D341Med (cell line): ENCODE measurements at regions not wholly inside any gene's neighbourhood (a gene's known extent, or its start where the extent isn't known, plus 50 kb on each side); places are given as distances from the start of the nearest gene placed in this dataset.

Experiments used
- DNase-seq: peaks from one replicate; pipeline ENCODE4 v3.0.0; 2012; ENCODE audit warnings: low spot score

GRCh38 chr9:16025627-16026026 lies 472.8 kb downstream of the CCDC171 start:
- DNase-seq, result no peak

DNA sequence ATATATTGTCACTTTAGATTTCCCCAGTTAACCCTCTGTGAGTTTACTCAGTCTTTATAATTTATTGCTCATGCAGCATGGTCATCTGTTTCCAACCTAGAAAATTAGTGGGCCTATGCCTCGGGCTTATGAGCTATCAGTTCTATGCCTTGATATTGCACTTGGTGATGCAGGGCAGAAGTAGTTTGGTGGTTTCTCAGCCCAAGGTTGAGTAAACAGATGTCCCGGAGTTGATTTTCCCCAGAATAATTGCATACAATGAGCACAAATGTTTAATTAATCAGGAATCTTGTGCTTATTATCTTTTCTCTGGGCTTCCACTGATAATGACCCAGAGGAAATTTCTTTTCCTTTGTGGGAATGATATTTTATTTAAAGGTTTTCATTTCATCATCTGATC lies 474.0 kb downstream of the CCDC171 start:
- no peak for DNase-seq

GRCh38 chr9:16028548-16028947 lies 475.7 kb downstream of the CCDC171 start:
- DNase-seq, result no peak

DNA sequence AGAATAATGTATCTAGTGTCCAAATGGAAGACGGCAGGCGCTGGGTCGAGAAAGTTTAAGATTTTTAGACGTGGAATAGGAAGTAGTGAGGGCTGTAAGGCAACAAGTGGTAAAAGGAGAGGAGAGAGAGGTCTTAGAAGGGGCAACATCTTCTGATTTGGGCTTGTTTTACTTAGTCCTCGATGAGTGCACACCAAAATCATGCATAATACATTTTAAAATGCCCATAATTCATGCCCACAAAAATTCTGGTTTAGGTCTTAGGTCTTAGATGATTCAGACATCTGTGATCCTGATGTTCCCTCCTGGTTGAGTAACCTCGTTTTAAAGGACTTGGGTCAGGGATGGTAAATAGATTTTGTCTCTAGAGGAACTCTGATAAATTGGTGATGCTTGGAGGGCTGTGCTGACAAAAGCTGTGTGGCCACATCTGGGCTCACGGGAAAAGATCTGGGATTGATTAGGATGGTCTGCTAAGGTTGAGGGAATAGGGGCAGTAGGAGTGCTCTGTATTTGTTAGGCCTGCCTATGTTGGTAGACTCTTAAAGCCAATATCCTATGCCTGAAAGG lies 476.3 kb downstream of the CCDC171 start:
- no peak for DNase-seq

- no peak for DNase-seq
These were observed 477.0 kb downstream of the CCDC171 start for GRCh38 chr9:16029796-16030363.

GRCh38 chr9:16030528-16031185 lies 477.8 kb downstream of the CCDC171 start:
- no peak for DNase-seq

DNA sequence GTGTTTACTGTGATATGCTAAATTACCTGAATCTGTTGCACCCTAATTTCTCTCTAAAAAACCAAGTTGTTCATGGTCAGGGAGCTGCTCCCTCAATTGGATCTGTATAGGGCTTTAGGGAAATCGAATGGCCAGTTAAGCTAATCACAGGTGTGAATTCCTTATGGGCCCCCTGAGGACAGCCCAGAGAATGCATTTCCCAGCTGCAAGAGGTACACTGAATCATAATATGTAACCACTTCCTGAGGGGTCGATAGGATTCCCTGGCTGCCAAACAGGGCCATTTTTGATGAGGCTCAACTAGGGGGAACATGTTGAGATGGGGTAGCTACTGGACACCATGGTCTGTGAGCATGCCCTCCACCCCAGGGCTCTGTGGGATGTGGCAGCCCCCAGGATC lies 478.6 kb downstream of the CCDC171 start:
- DNase-seq, result no peak

GRCh38 chr9:16031971-16032370 lies 479.1 kb downstream of the CCDC171 start:
- no peak for DNase-seq

DNA sequence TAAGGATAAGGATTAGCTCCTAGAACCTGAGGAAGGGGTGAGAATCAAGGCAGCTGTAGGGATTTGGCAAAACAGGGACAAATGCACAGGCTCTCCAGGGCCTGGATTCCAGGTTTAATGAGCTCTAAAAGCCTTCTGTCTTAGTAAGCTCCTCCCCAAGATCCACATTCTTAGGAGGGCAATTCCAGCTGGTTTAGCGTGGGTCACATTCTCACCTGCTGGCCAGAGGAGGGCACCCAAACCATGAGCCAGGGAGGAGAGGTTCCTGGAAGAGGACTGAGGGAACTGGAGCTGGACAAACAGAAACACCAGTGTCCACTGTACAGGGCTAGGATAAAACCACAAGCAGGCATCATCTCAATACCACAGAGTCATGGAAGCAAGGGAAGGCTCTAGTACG lies 480.0 kb downstream of the CCDC171 start:
- DNase-seq, result no peak

DNA sequence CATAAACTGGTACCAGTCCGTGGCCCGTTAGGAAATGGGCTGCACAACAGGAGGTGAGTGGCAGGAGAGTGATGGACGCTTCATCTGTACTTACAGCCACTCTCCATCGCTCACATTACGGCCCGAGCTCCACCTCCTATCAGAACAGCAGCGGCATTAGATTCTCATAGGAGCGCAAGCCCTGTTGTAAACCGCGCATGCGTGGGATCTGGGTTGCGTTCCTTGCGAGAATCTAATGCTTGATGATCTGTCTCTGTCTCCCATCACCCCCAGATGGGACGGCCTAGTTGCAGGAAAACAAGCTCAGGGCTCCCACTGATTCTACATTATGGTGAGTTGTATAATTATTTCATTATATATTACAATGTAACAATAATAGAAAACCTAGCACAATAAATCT lies 480.4 kb downstream of the CCDC171 start:
- no peak for DNase-seq

DNA sequence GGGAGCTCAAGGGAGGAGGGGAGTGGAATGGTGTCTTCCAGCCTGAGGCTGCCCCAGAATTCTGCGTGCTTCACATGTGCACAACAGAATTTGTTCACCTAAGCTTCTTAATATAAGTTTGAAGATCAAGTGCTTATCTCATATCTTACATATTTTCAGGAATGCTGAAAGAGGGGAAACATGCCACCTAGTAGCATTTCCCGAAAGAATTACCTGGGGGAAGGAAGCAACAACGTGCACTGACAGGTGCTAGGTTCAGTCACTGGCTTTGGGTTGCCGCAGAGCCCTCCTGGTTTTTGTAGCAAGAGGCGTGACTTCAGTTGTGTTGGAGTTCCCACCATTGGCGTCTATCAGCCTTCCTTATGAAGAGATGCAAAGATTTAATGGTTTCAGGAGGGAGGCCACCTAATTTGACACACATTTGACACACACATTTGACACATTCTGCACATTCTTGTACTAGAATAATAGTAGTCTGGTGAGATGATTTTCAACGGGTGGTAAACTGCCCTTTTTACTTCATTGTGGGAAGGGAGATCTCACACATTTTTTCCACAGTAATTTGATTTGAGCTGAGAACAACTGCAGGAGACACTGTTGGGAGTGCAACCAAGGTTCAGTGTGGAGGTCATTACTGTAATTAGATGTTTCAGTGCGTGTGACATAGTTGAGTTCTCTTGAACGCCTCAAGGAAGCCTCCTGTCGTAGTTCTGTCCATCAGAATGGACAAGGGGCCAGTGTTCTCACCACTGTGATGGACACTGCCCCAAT lies 481.3 kb downstream of the CCDC171 start:
- no peak for DNase-seq

DNA sequence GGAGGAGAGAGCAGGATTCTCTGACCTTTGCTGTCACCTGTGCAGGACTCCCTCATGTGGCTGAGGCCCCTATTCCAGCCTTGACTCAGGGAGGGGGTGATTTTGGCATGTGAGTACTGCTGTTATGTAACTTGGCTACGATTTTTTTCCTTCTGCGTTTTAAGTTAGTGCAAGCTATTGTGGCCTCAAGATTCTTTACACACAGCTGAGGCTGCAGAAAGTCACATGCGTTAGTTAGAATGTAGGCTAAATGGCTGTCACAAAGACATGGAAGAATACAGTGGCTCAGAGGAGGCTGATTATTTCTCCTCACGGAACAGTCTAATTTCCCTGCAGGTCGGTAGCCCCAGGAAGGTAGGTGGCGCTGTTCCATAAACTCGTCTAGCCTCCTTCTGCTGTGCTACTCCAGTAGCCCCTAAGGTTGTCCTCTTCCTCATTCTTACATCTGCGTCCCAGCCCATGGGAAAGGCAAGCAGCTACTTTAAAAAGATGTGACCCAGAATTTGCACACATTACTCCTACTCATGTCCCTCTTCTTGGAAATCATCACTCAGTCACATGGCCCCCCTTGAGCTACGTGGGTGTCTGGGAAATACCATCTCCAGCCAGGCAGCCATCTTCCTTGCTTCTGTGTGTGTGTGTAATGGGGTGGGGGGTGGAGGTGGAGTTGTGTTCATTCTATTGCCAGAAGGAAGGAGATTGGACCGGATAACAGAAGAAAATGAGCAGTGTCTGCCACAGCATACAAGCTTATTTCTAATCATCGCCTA lies 486.6 kb downstream of the CCDC171 start:
- DNase-seq, result no peak

GRCh38 chr9:16039988-16040761 lies 487.3 kb downstream of the CCDC171 start:
- DNase-seq, result no peak

- no peak for DNase-seq
These were observed 491.1 kb downstream of the CCDC171 start for GRCh38 chr9:16043756-16044578.

GRCh38 chr9:16044579-16044881 lies 491.7 kb downstream of the CCDC171 start:
- no peak for DNase-seq

DNA sequence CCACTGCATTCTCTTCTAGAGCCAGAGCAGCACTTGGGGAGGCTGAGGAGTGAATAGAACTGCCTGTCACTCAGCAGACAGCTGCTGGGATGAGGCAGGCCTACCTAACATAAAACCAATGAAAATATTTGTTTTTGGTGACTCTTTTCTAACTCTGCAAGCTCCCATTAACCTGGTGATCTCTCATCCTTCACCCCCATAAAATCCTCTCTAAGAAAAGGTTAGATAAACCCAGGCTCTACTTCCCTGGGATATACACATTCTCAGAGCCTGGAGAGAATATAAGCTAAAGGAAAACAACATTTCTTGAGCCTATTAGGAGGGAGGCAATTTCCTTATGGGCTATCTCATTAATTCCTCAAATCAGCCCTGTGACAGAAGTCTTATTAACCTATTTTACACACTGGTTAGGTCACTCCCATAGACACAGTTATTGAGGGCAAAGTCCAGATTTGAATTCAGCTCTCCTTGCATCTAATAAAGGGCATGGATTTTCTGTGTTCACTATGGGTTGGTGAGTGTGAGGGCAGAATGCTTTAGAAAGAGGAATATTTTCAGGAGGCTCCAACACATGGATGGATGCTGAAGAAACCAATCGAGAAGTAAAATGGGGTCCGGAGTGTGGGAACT lies 492.9 kb downstream of the CCDC171 start:
- no peak for DNase-seq

GRCh38 chr9:16046713-16047112 lies 493.9 kb downstream of the CCDC171 start:
- DNase-seq, result no peak

GRCh38 chr9:16048129-16048528 lies 495.3 kb downstream of the CCDC171 start:
- no peak for DNase-seq

- DNase-seq, result no peak
These were observed 499.3 kb downstream of the CCDC171 start for GRCh38 chr9:16052146-16052545.

- no peak for DNase-seq
These were observed 500.1 kb downstream of the CCDC171 start for GRCh38 chr9:16052757-16053530.
